ENCODE measurements at regions not wholly inside any gene's neighbourhood (a gene's known extent, or its start where the extent isn't known, plus 50 kb on each side); places are given as distances from the start of the nearest gene placed in this dataset.

GRCh38 chr18:67363694-67364093 is 152.8 kb downstream of the DSEL start:
- intact Hi-C loops (cut with micrococcal nuclease): no loop called here
- H3K27ac ChIP-seq (ENCODE audit: low read depth, low read length): no peak overlapping the region
- ChIA-PET RAD21 (ENCODE audit: low non-redundant PET in 1 of 2, low total read pairs in 2 of 2, uncharacterized antibody in 2 of 2, unreplicated experiment in 2 of 2) (no interaction called here), POLR2A (no interaction called here), CTCF (no interaction called here)
- no peaks in the 10 kb centered on the region for H4K20me1 ChIP-seq (ENCODE audit: insufficient read depth)
- no peak overlapping the region for H3K4me2 ChIP-seq (ENCODE audit: low read length)
- TF ChIP-seq POLR2A (IDR thresholded peaks at IDR 0.05; ENCODE audit: borderline replicate concordance, extremely low read depth, insufficient read depth, insufficient read length) (no peak), ATF3 (IDR thresholded peaks at IDR 0.05) (no peak), YY1 (IDR thresholded peaks at IDR 0.05; ENCODE audit: extremely low read depth, insufficient replicate concordance, low read depth, low read length) (no peak), EZH2phosphoT487 (IDR thresholded peaks at IDR 0.05; ENCODE audit: borderline replicate concordance) (no peak)
- TF ChIP-seq, protein P1, sequence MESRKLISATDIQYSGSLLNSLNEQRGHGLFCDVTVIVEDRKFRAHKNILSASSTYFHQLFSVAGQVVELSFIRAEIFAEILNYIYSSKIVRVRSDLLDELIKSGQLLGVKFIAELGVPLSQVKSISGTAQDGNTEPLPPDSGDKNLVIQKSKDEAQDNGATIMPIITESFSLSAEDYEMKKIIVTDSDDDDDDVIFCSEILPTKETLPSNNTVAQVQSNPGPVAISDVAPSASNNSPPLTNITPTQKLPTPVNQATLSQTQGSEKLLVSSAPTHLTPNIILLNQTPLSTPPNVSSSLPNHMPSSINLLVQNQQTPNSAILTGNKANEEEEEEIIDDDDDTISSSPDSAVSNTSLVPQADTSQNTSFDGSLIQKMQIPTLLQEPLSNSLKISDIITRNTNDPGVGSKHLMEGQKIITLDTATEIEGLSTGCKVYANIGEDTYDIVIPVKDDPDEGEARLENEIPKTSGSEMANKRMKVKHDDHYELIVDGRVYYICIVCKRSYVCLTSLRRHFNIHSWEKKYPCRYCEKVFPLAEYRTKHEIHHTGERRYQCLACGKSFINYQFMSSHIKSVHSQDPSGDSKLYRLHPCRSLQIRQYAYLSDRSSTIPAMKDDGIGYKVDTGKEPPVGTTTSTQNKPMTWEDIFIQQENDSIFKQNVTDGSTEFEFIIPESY (IDR thresholded peaks at IDR 0.05; ENCODE audit: extremely low read depth, insufficient replicate concordance, low read length): no peak
- TF ChIP-seq, protein P2, sequence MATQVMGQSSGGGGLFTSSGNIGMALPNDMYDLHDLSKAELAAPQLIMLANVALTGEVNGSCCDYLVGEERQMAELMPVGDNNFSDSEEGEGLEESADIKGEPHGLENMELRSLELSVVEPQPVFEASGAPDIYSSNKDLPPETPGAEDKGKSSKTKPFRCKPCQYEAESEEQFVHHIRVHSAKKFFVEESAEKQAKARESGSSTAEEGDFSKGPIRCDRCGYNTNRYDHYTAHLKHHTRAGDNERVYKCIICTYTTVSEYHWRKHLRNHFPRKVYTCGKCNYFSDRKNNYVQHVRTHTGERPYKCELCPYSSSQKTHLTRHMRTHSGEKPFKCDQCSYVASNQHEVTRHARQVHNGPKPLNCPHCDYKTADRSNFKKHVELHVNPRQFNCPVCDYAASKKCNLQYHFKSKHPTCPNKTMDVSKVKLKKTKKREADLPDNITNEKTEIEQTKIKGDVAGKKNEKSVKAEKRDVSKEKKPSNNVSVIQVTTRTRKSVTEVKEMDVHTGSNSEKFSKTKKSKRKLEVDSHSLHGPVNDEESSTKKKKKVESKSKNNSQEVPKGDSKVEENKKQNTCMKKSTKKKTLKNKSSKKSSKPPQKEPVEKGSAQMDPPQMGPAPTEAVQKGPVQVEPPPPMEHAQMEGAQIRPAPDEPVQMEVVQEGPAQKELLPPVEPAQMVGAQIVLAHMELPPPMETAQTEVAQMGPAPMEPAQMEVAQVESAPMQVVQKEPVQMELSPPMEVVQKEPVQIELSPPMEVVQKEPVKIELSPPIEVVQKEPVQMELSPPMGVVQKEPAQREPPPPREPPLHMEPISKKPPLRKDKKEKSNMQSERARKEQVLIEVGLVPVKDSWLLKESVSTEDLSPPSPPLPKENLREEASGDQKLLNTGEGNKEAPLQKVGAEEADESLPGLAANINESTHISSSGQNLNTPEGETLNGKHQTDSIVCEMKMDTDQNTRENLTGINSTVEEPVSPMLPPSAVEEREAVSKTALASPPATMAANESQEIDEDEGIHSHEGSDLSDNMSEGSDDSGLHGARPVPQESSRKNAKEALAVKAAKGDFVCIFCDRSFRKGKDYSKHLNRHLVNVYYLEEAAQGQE (IDR thresholded peaks at IDR 0.05; ENCODE audit: low read depth): no peak
- H3K9me3 ChIP-seq (ENCODE audit: control insufficient read depth in 1 of 2, insufficient read depth in 1 of 2, low read depth in 1 of 2, low read length in 2 of 2): peaks cover 12 to 26% of the 10 kb centered on the region in 2 experiments; a peak in 3 of 4 replicates
- no peak overlapping the region for H3K4me3 ChIP-seq (replicated peaks in 1 of 2; ENCODE audit: low read depth in 1 of 2, low read length in 2 of 2)
- H3K36me3 ChIP-seq (ENCODE audit: control insufficient read depth in 1 of 2, insufficient read depth in 2 of 2, low read length in 2 of 2): no peaks in the 10 kb centered on the region
- DNase-seq (ENCODE audit: low read depth, low spot score) (no peak), ATAC-seq (no peak)
- H3K9me2 ChIP-seq (ENCODE audit: insufficient read depth): no peaks in the 10 kb centered on the region
- BruUV-seq (replicated peaks): no TSS peak
- H3K79me2 ChIP-seq (ENCODE audit: insufficient read depth, low read length): no peaks in the 10 kb centered on the region
- no peaks in the 10 kb centered on the region for H3K4me1 ChIP-seq (ENCODE audit: control insufficient read depth in 1 of 2, insufficient read depth in 2 of 2, low read length in 2 of 2)
- no peak overlapping the region for H2AFZ ChIP-seq (ENCODE audit: low read depth, low read length, poor library complexity, severe bottlenecking)
- H3K27me3 ChIP-seq (ENCODE audit: insufficient read depth, low read length): no peaks in the 10 kb centered on the region
- no peak overlapping the region for H3K9ac ChIP-seq (ENCODE audit: low read length)

All from HCT116 (cell line).